ENCODE measurements at regions not wholly inside any gene's neighbourhood (a gene's known extent, or its start where the extent isn't known, plus 50 kb on each side); places are given as distances from the start of the nearest gene placed in this dataset.

GRCh38 chr14:75350505-75351060 lies 72.0 kb downstream of the FOS start (continued):
- no peak for TF ChIP-seq THRA (IDR thresholded peaks at IDR 0.05)
- TF ChIP-seq CTBP1 (IDR thresholded peaks at IDR 0.05; ENCODE audit: borderline replicate concordance), result no peak
- no peak for TF ChIP-seq E4F1 (CRISPR knock-in tag; IDR thresholded peaks at IDR 0.05; ENCODE audit: borderline replicate concordance)
- peak; percentile 35; the same call in 1 of the 2 replicates for TF ChIP-seq MAFF (IDR thresholded peaks at IDR 0.05; ENCODE audit: low read length)
- no peak for TF ChIP-seq ZNF280B (CRISPR knock-in tag; IDR thresholded peaks at IDR 0.05)
- TF ChIP-seq GABPB2 (CRISPR knock-in tag; conservative IDR thresholded peaks at IDR 0.05), result no peak
